ENCODE measurements at regions not wholly inside any gene's neighbourhood (a gene's known extent, or its start where the extent isn't known, plus 50 kb on each side); places are given as distances from the start of the nearest gene placed in this dataset.

- no peaks in the 10 kb centered on the region for H3K36me3 ChIP-seq (ENCODE audit: control insufficient read depth in 2 of 2, insufficient read depth in 1 of 2, low read length in 2 of 2)
- CTCF ChIA-PET = no interaction called here
These were observed 239.4 kb upstream of the SPRED2 start for GRCh38 chr2:65671670-65672242.

GRCh38 chr2:65669574-65669973 is 237.2 kb upstream of the SPRED2 start:
- H3K4me3 ChIP-seq (ENCODE audit: low read depth, low read length) = no peak overlapping the region

More at GRCh38 chr2:65671670-65672242, 239.4 kb upstream of the SPRED2 start:
- peaks cover 8% of the 10 kb centered on the region for H3K9me3 ChIP-seq (ENCODE audit: control insufficient read depth, insufficient read depth, low read depth, low read length)
- no peak overlapping the region for H3K4me3 ChIP-seq (ENCODE audit: low read depth, low read length)
- H3K4me1 ChIP-seq (ENCODE audit: control insufficient read depth, insufficient read depth, low read length) = no peaks in the 10 kb centered on the region
- TF ChIP-seq YY2 (tag by site-specific recombination; IDR thresholded peaks at IDR 0.05) (no peak), ZNF639 (tag by site-specific recombination; IDR thresholded peaks at IDR 0.05) (no peak), KLF16 (tag by site-specific recombination; IDR thresholded peaks at IDR 0.05) (no peak), ZNF354C (tag by site-specific recombination; IDR thresholded peaks at IDR 0.05; ENCODE audit: borderline replicate concordance, low read depth) (no peak), ZNF202 (tag by site-specific recombination; IDR thresholded peaks at IDR 0.05; ENCODE audit: borderline replicate concordance) (no peak), ZNF146 (tag by site-specific recombination; IDR thresholded peaks at IDR 0.05) (no peak)
- TF ChIP-seq, protein P1, sequence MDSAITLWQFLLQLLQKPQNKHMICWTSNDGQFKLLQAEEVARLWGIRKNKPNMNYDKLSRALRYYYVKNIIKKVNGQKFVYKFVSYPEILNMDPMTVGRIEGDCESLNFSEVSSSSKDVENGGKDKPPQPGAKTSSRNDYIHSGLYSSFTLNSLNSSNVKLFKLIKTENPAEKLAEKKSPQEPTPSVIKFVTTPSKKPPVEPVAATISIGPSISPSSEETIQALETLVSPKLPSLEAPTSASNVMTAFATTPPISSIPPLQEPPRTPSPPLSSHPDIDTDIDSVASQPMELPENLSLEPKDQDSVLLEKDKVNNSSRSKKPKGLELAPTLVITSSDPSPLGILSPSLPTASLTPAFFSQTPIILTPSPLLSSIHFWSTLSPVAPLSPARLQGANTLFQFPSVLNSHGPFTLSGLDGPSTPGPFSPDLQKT (IDR thresholded peaks at IDR 0.05; ENCODE audit: borderline replicate concordance, low read depth, low read length) = no peak
- TF ChIP-seq, protein P2, sequence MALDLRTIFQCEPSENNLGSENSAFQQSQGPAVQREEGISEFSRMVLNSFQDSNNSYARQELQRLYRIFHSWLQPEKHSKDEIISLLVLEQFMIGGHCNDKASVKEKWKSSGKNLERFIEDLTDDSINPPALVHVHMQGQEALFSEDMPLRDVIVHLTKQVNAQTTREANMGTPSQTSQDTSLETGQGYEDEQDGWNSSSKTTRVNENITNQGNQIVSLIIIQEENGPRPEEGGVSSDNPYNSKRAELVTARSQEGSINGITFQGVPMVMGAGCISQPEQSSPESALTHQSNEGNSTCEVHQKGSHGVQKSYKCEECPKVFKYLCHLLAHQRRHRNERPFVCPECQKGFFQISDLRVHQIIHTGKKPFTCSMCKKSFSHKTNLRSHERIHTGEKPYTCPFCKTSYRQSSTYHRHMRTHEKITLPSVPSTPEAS (tag by site-specific recombination; IDR thresholded peaks at IDR 0.05) = no peak
- TF ChIP-seq, protein P3, sequence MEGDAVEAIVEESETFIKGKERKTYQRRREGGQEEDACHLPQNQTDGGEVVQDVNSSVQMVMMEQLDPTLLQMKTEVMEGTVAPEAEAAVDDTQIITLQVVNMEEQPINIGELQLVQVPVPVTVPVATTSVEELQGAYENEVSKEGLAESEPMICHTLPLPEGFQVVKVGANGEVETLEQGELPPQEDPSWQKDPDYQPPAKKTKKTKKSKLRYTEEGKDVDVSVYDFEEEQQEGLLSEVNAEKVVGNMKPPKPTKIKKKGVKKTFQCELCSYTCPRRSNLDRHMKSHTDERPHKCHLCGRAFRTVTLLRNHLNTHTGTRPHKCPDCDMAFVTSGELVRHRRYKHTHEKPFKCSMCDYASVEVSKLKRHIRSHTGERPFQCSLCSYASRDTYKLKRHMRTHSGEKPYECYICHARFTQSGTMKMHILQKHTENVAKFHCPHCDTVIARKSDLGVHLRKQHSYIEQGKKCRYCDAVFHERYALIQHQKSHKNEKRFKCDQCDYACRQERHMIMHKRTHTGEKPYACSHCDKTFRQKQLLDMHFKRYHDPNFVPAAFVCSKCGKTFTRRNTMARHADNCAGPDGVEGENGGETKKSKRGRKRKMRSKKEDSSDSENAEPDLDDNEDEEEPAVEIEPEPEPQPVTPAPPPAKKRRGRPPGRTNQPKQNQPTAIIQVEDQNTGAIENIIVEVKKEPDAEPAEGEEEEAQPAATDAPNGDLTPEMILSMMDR (tag by site-specific recombination; IDR thresholded peaks at IDR 0.05) = no peak
- TF ChIP-seq, protein P4, sequence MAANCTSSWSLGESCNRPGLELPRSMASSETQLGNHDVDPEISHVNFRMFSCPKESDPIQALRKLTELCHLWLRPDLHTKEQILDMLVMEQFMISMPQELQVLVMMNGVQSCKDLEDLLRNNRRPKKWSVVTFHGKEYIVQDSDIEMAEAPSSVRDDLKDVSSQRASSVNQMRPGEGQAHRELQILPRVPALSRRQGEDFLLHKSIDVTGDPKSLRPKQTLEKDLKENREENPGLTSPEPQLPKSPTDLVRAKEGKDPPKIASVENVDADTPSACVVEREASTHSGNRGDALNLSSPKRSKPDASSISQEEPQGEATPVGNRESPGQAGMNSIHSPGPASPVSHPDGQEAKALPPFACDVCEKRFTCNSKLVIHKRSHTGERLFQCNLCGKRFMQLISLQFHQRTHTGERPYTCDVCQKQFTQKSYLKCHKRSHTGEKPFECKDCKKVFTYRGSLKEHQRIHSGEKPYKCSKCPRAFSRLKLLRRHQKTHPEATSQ (tag by site-specific recombination; IDR thresholded peaks at IDR 0.05) = no peak
- POLR2A ChIA-PET = no interaction called here
- no peak overlapping the region for H3K27ac ChIP-seq (ENCODE audit: extremely low read depth, low read depth, low read length)

More at GRCh38 chr2:65669574-65669973, 237.2 kb upstream of the SPRED2 start:
- TF ChIP-seq ZNF19 (tag by site-specific recombination; IDR thresholded peaks at IDR 0.05; ENCODE audit: low read depth) (no peak), ZNF341 (tag by site-specific recombination; IDR thresholded peaks at IDR 0.05; ENCODE audit: low read depth) (no peak), ZNF121 (tag by site-specific recombination; IDR thresholded peaks at IDR 0.05) (no peak), ZNF146 (tag by site-specific recombination; IDR thresholded peaks at IDR 0.05) (no peak), ZNF785 (tag by site-specific recombination; IDR thresholded peaks at IDR 0.05) (no peak), MYNN (tag by site-specific recombination; IDR thresholded peaks at IDR 0.05; ENCODE audit: borderline replicate concordance) (no peak), ZFHX2 (tag by site-specific recombination; conservative IDR thresholded peaks at IDR 0.05) (no peak), ZNF426 (tag by site-specific recombination; IDR thresholded peaks at IDR 0.05) (no peak), PRDM1 (tag by site-specific recombination; IDR thresholded peaks at IDR 0.05) (no peak), ZNF777 (tag by site-specific recombination; IDR thresholded peaks at IDR 0.05; ENCODE audit: borderline replicate concordance) (no peak), ZNF221 (tag by site-specific recombination; IDR thresholded peaks at IDR 0.05; ENCODE audit: borderline replicate concordance) (no peak)
- TF ChIP-seq, protein P5, sequence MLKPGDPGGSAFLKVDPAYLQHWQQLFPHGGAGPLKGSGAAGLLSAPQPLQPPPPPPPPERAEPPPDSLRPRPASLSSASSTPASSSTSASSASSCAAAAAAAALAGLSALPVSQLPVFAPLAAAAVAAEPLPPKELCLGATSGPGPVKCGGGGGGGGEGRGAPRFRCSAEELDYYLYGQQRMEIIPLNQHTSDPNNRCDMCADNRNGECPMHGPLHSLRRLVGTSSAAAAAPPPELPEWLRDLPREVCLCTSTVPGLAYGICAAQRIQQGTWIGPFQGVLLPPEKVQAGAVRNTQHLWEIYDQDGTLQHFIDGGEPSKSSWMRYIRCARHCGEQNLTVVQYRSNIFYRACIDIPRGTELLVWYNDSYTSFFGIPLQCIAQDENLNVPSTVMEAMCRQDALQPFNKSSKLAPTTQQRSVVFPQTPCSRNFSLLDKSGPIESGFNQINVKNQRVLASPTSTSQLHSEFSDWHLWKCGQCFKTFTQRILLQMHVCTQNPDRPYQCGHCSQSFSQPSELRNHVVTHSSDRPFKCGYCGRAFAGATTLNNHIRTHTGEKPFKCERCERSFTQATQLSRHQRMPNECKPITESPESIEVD (tag by site-specific recombination; IDR thresholded peaks at IDR 0.05) = no peak
- TF ChIP-seq, protein P6, sequence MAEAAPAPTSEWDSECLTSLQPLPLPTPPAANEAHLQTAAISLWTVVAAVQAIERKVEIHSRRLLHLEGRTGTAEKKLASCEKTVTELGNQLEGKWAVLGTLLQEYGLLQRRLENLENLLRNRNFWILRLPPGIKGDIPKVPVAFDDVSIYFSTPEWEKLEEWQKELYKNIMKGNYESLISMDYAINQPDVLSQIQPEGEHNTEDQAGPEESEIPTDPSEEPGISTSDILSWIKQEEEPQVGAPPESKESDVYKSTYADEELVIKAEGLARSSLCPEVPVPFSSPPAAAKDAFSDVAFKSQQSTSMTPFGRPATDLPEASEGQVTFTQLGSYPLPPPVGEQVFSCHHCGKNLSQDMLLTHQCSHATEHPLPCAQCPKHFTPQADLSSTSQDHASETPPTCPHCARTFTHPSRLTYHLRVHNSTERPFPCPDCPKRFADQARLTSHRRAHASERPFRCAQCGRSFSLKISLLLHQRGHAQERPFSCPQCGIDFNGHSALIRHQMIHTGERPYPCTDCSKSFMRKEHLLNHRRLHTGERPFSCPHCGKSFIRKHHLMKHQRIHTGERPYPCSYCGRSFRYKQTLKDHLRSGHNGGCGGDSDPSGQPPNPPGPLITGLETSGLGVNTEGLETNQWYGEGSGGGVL (tag by site-specific recombination; IDR thresholded peaks at IDR 0.05) = no peak
- ChIA-PET CTCF (interaction anchor here (1.0 kb wide), 1 partner anchor 52 kb away, joined by 4 read pairs; no protein-coding TSS in a partner anchor), POLR2A (no interaction called here)
- Histone ChIP-seq H3K36me3 (ENCODE audit: control insufficient read depth in 2 of 2, insufficient read depth in 1 of 2, low read length in 2 of 2) (no peaks in the 10 kb centered on the region), H3K9me3 (ENCODE audit: control insufficient read depth, insufficient read depth, low read depth, low read length) (peaks cover 8% of the 10 kb centered on the region), H3K27ac (ENCODE audit: extremely low read depth, low read depth, low read length) (no peak overlapping the region), H3K4me1 (ENCODE audit: control insufficient read depth, insufficient read depth, low read length) (no peaks in the 10 kb centered on the region)
